ENCODE measurements at regions not wholly inside any gene's neighbourhood (a gene's known extent, or its start where the extent isn't known, plus 50 kb on each side); places are given as distances from the start of the nearest gene placed in this dataset.

GRCh38 chr15:93317772-93318171, 228.8 kb upstream of the RGMA start:
- DNase-seq (ENCODE audit: low spot score): no peak

- DNase-seq (ENCODE audit: low spot score): no peak
Measured at GRCh38 chr15:93314245-93314644, 225.2 kb upstream of the RGMA start.

GRCh38 chr15:93312891-93313486, 224.0 kb upstream of the RGMA start:
- no peak for DNase-seq (ENCODE audit: low spot score)

GRCh38 chr15:93311620-93312019, 222.6 kb upstream of the RGMA start:
- no peak for DNase-seq (ENCODE audit: low spot score)

- DNase-seq (ENCODE audit: low spot score): no peak
Measured at GRCh38 chr15:93308026-93308690, 219.1 kb upstream of the RGMA start.

GRCh38 chr15:93307513-93307912, 218.5 kb upstream of the RGMA start:
- DNase-seq (ENCODE audit: low spot score): peak; percentile 46

- DNase-seq (ENCODE audit: low spot score): no peak
Measured at GRCh38 chr15:93305306-93305705, 216.3 kb upstream of the RGMA start.

GRCh38 chr15:93302080-93302765, 213.2 kb upstream of the RGMA start:
- no peak for DNase-seq (ENCODE audit: low spot score)

GRCh38 chr15:93300796-93301195, 211.8 kb upstream of the RGMA start:
- DNase-seq (ENCODE audit: low spot score): no peak

GRCh38 chr15:93299675-93300074, 210.7 kb upstream of the RGMA start:
- DNase-seq (ENCODE audit: low spot score): no peak

GRCh38 chr15:93298901-93299300, 209.9 kb upstream of the RGMA start:
- DNase-seq (ENCODE audit: low spot score): no peak

- DNase-seq (ENCODE audit: low spot score): no peak
Measured at GRCh38 chr15:93296759-93297500, 207.9 kb upstream of the RGMA start.

- DNase-seq (ENCODE audit: low spot score): no peak
Measured at GRCh38 chr15:93294896-93295295, 205.9 kb upstream of the RGMA start.

GRCh38 chr15:93294066-93294465, 205.1 kb upstream of the RGMA start:
- no peak for DNase-seq (ENCODE audit: low spot score)

- no peak for DNase-seq (ENCODE audit: low spot score)
Measured at GRCh38 chr15:93291380-93291779, 202.4 kb upstream of the RGMA start.

GRCh38 chr15:93290618-93290946, 201.6 kb upstream of the RGMA start:
- DNase-seq (ENCODE audit: low spot score): no peak

- no peak for DNase-seq (ENCODE audit: low spot score)
Measured at GRCh38 chr15:93289941-93290617, 201.1 kb upstream of the RGMA start.

- no peak for DNase-seq (ENCODE audit: low spot score)
Measured at GRCh38 chr15:93288728-93289294, 199.8 kb upstream of the RGMA start.

- no peak for DNase-seq (ENCODE audit: low spot score)
Measured at GRCh38 chr15:93286446-93286845, 197.4 kb upstream of the RGMA start.

- no peak for DNase-seq (ENCODE audit: low spot score)
Measured at GRCh38 chr15:93283854-93284253, 194.8 kb upstream of the RGMA start.

- no peak for DNase-seq (ENCODE audit: low spot score)
Measured at GRCh38 chr15:93282808-93283207, 193.8 kb upstream of the RGMA start.

GRCh38 chr15:93278783-93279182, 189.8 kb upstream of the RGMA start:
- DNase-seq (ENCODE audit: low spot score): no peak
